ENCODE measurements at regions not wholly inside any gene's neighbourhood (a gene's known extent, or its start where the extent isn't known, plus 50 kb on each side); places are given as distances from the start of the nearest gene placed in this dataset.

DNA sequence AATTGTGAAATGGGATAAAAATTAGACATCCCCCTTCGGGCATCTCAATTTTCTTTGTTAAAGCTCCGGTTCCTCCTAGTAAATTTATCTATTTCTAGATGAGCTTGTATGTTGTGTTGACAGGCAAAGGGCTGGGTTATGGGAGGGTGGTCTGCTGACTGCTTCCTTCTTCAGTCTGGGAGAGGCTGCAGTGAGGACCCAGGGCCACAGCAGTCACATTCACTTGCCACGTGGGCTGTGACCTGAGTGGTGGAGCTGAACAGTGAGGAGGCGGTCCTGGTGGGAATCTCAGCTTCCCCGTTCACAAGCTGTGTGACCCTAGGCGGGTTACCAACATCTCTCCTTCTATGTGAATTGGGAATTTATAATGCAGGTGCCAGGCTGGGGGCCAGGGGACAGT, 57.5 kb upstream of the RXRA start (continued):
- TF ChIP-seq, protein P1, sequence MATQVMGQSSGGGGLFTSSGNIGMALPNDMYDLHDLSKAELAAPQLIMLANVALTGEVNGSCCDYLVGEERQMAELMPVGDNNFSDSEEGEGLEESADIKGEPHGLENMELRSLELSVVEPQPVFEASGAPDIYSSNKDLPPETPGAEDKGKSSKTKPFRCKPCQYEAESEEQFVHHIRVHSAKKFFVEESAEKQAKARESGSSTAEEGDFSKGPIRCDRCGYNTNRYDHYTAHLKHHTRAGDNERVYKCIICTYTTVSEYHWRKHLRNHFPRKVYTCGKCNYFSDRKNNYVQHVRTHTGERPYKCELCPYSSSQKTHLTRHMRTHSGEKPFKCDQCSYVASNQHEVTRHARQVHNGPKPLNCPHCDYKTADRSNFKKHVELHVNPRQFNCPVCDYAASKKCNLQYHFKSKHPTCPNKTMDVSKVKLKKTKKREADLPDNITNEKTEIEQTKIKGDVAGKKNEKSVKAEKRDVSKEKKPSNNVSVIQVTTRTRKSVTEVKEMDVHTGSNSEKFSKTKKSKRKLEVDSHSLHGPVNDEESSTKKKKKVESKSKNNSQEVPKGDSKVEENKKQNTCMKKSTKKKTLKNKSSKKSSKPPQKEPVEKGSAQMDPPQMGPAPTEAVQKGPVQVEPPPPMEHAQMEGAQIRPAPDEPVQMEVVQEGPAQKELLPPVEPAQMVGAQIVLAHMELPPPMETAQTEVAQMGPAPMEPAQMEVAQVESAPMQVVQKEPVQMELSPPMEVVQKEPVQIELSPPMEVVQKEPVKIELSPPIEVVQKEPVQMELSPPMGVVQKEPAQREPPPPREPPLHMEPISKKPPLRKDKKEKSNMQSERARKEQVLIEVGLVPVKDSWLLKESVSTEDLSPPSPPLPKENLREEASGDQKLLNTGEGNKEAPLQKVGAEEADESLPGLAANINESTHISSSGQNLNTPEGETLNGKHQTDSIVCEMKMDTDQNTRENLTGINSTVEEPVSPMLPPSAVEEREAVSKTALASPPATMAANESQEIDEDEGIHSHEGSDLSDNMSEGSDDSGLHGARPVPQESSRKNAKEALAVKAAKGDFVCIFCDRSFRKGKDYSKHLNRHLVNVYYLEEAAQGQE (IDR thresholded peaks at IDR 0.05; ENCODE audit: low read depth) = no peak
- no peak for TF ChIP-seq ATF3 (IDR thresholded peaks at IDR 0.05)
- TF ChIP-seq CBX3 (IDR thresholded peaks at IDR 0.05; ENCODE audit: low read depth) = no peak
- no peak for TF ChIP-seq SRF (IDR thresholded peaks at IDR 0.05; ENCODE audit: low read depth)
- no peak for TF ChIP-seq RAD21 (IDR thresholded peaks at IDR 0.05; ENCODE audit: low read depth)
- no peak for TF ChIP-seq ZNF274 (IDR thresholded peaks at IDR 0.05; ENCODE audit: low read depth, low read length)
- TF ChIP-seq TCF7L2 (IDR thresholded peaks at IDR 0.05; ENCODE audit: borderline replicate concordance, extremely low read depth, insufficient read depth, insufficient read length) = no peak
- no peak for TF ChIP-seq EZH2 (IDR thresholded peaks at IDR 0.05)

- intact Hi-C loops (cut with micrococcal nuclease) = no loop called here
- H4K20me1 ChIP-seq (ENCODE audit: insufficient read depth) = no peaks in the 10 kb centered on the region
- H3K27ac ChIP-seq (ENCODE audit: low read depth, low read length) = no peak overlapping the region
- ChIA-PET RAD21 (ENCODE audit: low non-redundant PET in 1 of 2, low total read pairs in 2 of 2, uncharacterized antibody in 2 of 2, unreplicated experiment in 2 of 2) (no interaction called here), POLR2A (no interaction called here), CTCF (no interaction called here)
- DNase-seq (ENCODE audit: low read depth, low spot score) = no peak
- no peak overlapping the region for H2AFZ ChIP-seq (ENCODE audit: low read depth, low read length, poor library complexity, severe bottlenecking)
- no peaks in the 10 kb centered on the region for H3K79me2 ChIP-seq (ENCODE audit: insufficient read depth, low read length)
- no peaks in the 10 kb centered on the region for H3K9me2 ChIP-seq (ENCODE audit: insufficient read depth)
- no peak overlapping the region for H3K4me3 ChIP-seq (replicated peaks in 1 of 2; ENCODE audit: low read depth in 1 of 2, low read length in 2 of 2)
- no peak overlapping the region for H3K9ac ChIP-seq (ENCODE audit: low read length)
- no peak overlapping the region for H3K4me2 ChIP-seq (ENCODE audit: low read length)
- H3K27me3 ChIP-seq (ENCODE audit: insufficient read depth, low read length) = no peaks in the 10 kb centered on the region
- peaks cover 0 to 5% of the 10 kb centered on the region in 2 experiments; a peak in 1 of 4 replicates for H3K9me3 ChIP-seq (ENCODE audit: control insufficient read depth in 1 of 2, insufficient read depth in 1 of 2, low read depth in 1 of 2, low read length in 2 of 2)
- H3K4me1 ChIP-seq (ENCODE audit: control insufficient read depth in 1 of 2, insufficient read depth in 2 of 2, low read length in 2 of 2) = no peaks in the 10 kb centered on the region
- TF ChIP-seq POLR2A (IDR thresholded peaks at IDR 0.05; ENCODE audit: borderline replicate concordance, extremely low read depth, insufficient read depth, insufficient read length) (no peak), EZH2phosphoT487 (IDR thresholded peaks at IDR 0.05; ENCODE audit: borderline replicate concordance) (no peak), ELF1 (IDR thresholded peaks at IDR 0.05; ENCODE audit: borderline replicate concordance, low read depth) (no peak), CBX3 (IDR thresholded peaks at IDR 0.05; ENCODE audit: low read depth) (no peak), CEBPB (IDR thresholded peaks at IDR 0.05; ENCODE audit: low read depth) (no peak), FOSL1 (IDR thresholded peaks at IDR 0.05; ENCODE audit: low read depth) (no peak), SRF (IDR thresholded peaks at IDR 0.05; ENCODE audit: low read depth) (no peak)
- TF ChIP-seq, protein P2, sequence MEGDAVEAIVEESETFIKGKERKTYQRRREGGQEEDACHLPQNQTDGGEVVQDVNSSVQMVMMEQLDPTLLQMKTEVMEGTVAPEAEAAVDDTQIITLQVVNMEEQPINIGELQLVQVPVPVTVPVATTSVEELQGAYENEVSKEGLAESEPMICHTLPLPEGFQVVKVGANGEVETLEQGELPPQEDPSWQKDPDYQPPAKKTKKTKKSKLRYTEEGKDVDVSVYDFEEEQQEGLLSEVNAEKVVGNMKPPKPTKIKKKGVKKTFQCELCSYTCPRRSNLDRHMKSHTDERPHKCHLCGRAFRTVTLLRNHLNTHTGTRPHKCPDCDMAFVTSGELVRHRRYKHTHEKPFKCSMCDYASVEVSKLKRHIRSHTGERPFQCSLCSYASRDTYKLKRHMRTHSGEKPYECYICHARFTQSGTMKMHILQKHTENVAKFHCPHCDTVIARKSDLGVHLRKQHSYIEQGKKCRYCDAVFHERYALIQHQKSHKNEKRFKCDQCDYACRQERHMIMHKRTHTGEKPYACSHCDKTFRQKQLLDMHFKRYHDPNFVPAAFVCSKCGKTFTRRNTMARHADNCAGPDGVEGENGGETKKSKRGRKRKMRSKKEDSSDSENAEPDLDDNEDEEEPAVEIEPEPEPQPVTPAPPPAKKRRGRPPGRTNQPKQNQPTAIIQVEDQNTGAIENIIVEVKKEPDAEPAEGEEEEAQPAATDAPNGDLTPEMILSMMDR (IDR thresholded peaks at IDR 0.05 in 2 of 3, conservative IDR thresholded peaks at IDR 0.05 in 1 of 3; ENCODE audit: borderline replicate concordance in 1 of 3, insufficient read depth in 1 of 3, low read depth in 2 of 3, low read length in 2 of 3) = no peak
- TF ChIP-seq, protein P3, sequence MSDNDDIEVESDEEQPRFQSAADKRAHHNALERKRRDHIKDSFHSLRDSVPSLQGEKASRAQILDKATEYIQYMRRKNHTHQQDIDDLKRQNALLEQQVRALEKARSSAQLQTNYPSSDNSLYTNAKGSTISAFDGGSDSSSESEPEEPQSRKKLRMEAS (IDR thresholded peaks at IDR 0.05) = no peak
- no peaks in the 10 kb centered on the region for H3K36me3 ChIP-seq (ENCODE audit: control insufficient read depth in 1 of 2, insufficient read depth in 2 of 2, low read length in 2 of 2)
- ATAC-seq = no peak
- no TSS peak for BruUV-seq (replicated peaks)
Observed at GRCh38 chr9:134271338-134272301, 54.6 kb upstream of the RXRA start.
